ENCODE measurements at regions not wholly inside any gene's neighbourhood (a gene's known extent, or its start where the extent isn't known, plus 50 kb on each side); places are given as distances from the start of the nearest gene placed in this dataset.

DNA sequence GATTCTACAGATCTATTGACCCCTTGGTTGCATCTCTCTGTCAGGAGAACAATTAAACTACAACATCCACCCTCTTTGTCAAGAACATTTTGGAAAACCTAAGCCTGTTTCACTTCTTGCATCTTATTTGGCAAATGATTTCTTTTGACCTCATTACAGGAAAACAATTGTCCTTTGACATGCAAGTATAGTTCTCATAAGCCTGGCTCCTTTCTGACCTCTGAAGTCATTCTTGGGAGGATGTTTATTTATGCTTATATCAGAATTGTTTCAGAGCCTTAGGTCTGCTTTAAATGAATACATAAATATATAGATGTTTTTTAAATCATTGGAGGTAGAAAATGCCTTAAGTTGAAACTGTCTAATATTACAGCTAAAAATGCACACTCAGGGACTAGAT is 361.3 kb upstream of the PTGER4 start:
- TF ChIP-seq, protein P1, sequence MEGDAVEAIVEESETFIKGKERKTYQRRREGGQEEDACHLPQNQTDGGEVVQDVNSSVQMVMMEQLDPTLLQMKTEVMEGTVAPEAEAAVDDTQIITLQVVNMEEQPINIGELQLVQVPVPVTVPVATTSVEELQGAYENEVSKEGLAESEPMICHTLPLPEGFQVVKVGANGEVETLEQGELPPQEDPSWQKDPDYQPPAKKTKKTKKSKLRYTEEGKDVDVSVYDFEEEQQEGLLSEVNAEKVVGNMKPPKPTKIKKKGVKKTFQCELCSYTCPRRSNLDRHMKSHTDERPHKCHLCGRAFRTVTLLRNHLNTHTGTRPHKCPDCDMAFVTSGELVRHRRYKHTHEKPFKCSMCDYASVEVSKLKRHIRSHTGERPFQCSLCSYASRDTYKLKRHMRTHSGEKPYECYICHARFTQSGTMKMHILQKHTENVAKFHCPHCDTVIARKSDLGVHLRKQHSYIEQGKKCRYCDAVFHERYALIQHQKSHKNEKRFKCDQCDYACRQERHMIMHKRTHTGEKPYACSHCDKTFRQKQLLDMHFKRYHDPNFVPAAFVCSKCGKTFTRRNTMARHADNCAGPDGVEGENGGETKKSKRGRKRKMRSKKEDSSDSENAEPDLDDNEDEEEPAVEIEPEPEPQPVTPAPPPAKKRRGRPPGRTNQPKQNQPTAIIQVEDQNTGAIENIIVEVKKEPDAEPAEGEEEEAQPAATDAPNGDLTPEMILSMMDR (conservative IDR thresholded peaks at IDR 0.05), result no peak
- no peak for TF ChIP-seq ZFX (IDR thresholded peaks at IDR 0.05)
